Naive thymus-derived CD8-positive, alpha-beta T cell (primary cell): ENCODE measurements at regions not wholly inside any gene's neighbourhood (a gene's known extent, or its start where the extent isn't known, plus 50 kb on each side); places are given as distances from the start of the nearest gene placed in this dataset.

ENCODE experiments used
- ATAC-seq, 2 donors: fragments of 150-1000 bp; cut with Tn5 transposase in 1 of 2; sonication (Bioruptor Pico), chemical (Tn5 transposase) in 1 of 2; 1 replicate in 1 of 2; 2 replicates in 1 of 2; pipeline ENCODE4 v1.10.0; 2021; ENCODE audit warnings: mild to moderate bottlenecking in 2 of 2, moderate library complexity in 2 of 2
- POLR2A ChIA-PET: fragments of 350-600 bp; sonication (Branson Sonifier 250); formaldehyde crosslinking; loops from one replicate; lab custom pipeline; 2021; ENCODE audit warnings: antibody characterized with exemption; lab: Charles Lee
- DNase-seq, 10 donors: peaks; one replicate each; pipeline versions ENCODE4 v3.0.0 to v3.0.0-alpha.2; 2020 to 2022
- H3K27ac Mint-ChIP-seq, 10 donors: one replicate each; pipeline ENCODE4 v1.8.0; 2020 to 2022; ENCODE audit warnings: mild to moderate bottlenecking in 10 of 10, mixed read lengths in 10 of 10, moderate library complexity in 4 of 10, inconsistent platforms in 1 of 10
- H3K27me3 Mint-ChIP-seq, 5 donors: one replicate each; pipeline ENCODE4 v1.8.0; 2021 to 2022; ENCODE audit warnings: mixed read lengths in 5 of 5
- H3K36me3 Mint-ChIP-seq, 3 donors: one replicate each; pipeline ENCODE4 v1.8.0; 2020 to 2022; ENCODE audit warnings: mixed read lengths in 3 of 3, mild to moderate bottlenecking in 2 of 3, inconsistent platforms in 1 of 3
- H3K4me1 Mint-ChIP-seq, 4 donors: one replicate each; pipeline ENCODE4 v1.8.0; 2021 to 2022; ENCODE audit warnings: mixed read lengths in 4 of 4
- H3K4me3 Mint-ChIP-seq, 10 donors: one replicate each; pipeline ENCODE4 v1.8.0; 2020 to 2022; ENCODE audit warnings: mild to moderate bottlenecking in 10 of 10, mixed read lengths in 10 of 10, moderate library complexity in 6 of 10, inconsistent platforms in 1 of 10
- H3K9me3 Mint-ChIP-seq, 9 donors: one replicate each; pipeline ENCODE4 v1.8.0; 2020 to 2022; ENCODE audit warnings: mixed read lengths in 9 of 9, mild to moderate bottlenecking in 3 of 9, inconsistent platforms in 1 of 9, moderate library complexity in 1 of 9

DNA sequence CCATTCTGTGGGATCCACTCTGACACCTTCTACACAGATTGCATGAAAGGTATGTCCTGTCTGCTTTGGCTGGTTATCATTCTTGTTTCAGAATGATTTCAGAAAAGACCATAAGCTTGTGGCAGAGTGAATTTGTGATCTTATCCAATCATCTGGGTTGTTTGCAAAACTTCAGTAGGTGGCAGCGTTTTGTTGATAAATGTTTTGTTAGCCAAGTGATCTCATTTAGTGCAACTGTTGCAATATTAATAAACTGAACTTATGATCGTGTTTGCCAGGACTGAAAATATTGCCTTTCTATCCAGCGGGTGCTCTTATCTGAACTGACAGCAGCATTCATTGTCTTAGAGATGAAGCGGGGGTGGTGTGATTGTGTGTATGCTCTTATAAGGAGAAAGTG, 613.2 kb upstream of the NOX3 start:
- DNase-seq = no peak
- POLR2A ChIA-PET = no interaction called here
- no peaks in the 10 kb centered on the region for H3K4me1 Mint-ChIP-seq

DNA sequence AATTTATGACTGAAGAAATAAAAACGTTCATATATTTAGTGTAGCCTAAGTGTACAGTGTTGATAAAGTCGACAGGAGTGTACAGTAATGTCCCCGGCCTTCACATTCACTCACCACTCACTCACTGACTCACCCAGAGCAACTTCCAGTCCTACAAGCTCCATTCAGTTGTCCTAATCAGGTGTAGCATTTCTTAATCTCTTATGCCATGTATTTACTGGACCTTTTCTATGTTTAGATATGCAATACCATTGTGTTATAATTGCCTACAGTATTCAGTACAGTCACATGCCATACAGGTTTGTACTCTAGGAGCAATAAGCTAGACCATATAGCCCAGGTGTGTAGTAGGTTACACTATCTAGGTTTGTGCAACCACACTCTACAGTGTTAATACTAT, 610.2 kb upstream of the NOX3 start:
- no peaks in the 10 kb centered on the region for H3K27me3 Mint-ChIP-seq
- H3K27ac Mint-ChIP-seq = no peak overlapping the region
- POLR2A ChIA-PET = no interaction called here
- H3K4me1 Mint-ChIP-seq = no peaks in the 10 kb centered on the region
- DNase-seq (no peak), ATAC-seq (no peak)
- no peaks in the 10 kb centered on the region for H3K9me3 Mint-ChIP-seq
- H3K4me3 Mint-ChIP-seq = no peak overlapping the region
- H3K36me3 Mint-ChIP-seq = no peaks in the 10 kb centered on the region

More for the DNA sequence above, 613.2 kb upstream of the NOX3 start:
- no peak for ATAC-seq
- H3K36me3 Mint-ChIP-seq = no peaks in the 10 kb centered on the region
- H3K27ac Mint-ChIP-seq = peak overlapping the region in 2 of 10 donors; percentile 6 to 26
- H3K27me3 Mint-ChIP-seq = no peaks in the 10 kb centered on the region
- H3K4me3 Mint-ChIP-seq = peak overlapping the region in 1 of 10 donors; percentile 6
- no peaks in the 10 kb centered on the region for H3K9me3 Mint-ChIP-seq

DNA sequence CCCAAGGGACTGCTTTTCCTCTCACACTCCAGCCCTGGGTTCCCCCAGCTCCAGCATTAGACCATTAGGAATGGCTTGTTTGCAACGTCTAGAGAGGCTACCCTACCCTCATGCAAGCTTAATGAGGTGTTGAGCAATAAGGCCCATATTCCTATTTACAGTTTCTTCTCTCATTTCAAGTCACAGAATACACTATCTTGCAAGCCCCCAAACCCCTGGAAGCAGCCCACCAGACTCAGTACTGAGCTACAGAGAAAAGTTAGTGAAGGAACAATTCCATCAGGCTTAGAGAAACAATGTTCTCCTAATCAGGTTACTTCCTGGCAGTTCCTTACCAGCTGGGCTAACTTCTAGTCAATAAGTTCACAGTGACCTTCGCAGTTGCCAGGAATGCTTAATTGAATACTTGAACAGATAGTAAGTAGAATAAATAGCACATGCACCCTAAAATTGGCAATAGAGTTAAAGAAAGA, 606.5 kb upstream of the NOX3 start:
- POLR2A ChIA-PET = no interaction called here
- H3K27me3 Mint-ChIP-seq = peaks cover 0 to 10% (median 0%) of the 10 kb centered on the region in 5 donors
- DNase-seq (no peak), ATAC-seq (no peak)
- no peak overlapping the region for H3K4me3 Mint-ChIP-seq
- H3K36me3 Mint-ChIP-seq = peaks cover 0 to under 1% (median 0%) of the 10 kb centered on the region in 3 donors
- H3K4me1 Mint-ChIP-seq = peaks cover 2 to 14% (median 11%) of the 10 kb centered on the region in 4 donors
- H3K27ac Mint-ChIP-seq = peak overlapping the region in 2 of 10 donors; percentile 10 to 42
- peaks cover 0 to 16% (median 2%) of the 10 kb centered on the region in 9 donors for H3K9me3 Mint-ChIP-seq

DNA sequence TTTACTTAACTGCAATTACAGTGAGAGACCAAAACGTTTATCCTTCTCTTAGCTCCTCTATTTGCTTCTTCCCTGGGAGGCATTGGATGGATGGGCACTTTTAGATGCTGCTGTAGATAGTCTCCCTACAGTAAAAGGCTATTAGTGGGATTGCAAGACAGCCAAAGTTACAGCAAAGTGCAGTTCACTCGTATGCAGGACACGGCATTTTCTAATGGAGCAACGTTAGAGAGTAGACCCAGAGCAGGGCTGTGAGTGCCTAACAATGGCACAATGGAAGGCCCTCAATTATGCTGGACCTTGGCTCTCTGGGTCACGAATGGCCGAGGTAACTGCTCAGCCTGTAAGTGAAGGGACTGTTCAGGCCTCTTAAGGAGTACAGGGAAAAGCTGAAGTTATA, 605.8 kb upstream of the NOX3 start:
- no peak for DNase-seq

DNA sequence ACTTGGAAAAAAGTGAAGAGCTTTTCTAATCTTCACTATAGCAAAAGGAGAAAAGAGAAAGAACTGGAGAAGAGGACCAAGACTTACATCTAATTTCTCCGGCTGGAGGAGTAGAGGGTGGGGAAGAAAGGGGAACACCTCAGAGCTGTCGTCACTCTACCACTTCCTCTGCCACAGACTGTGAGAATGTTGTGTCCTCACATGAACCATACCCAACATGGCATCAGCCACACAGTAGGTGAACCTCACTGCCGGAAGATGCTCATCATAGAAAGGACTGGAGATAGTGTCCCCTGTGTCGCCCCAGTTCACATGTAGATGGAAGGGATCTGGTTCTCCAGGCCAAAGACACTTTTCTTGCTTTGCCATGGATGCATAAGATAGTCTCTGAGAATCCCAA, 604.4 kb upstream of the NOX3 start:
- Mint-ChIP-seq H3K27ac (peak overlapping the region in 7 of 10 donors; percentile 16 to 85 (median 73)), H3K4me1 (peaks cover 2 to 14% (median 11%) of the 10 kb centered on the region in 4 donors), H3K4me3 (peak overlapping the region in 5 of 10 donors; percentile 8 to 42 (median 38)), H3K36me3 (peaks cover 0 to 8% (median 0%) of the 10 kb centered on the region in 3 donors), H3K9me3 (peaks cover 0 to 37% (median 7%) of the 10 kb centered on the region in 9 donors), H3K27me3 (peaks cover 0 to 10% (median 0%) of the 10 kb centered on the region in 5 donors)
- DNase-seq (peak in 7 of 10 donors; percentile 15 to 64 (median 35)), ATAC-seq (peak; percentile 85 to 94)
- POLR2A ChIA-PET = no interaction called here

More for the DNA sequence above, 605.8 kb upstream of the NOX3 start:
- Mint-ChIP-seq H3K36me3 (peaks cover 0 to 7% (median 0%) of the 10 kb centered on the region in 3 donors), H3K27ac (peak overlapping the region in 2 of 10 donors; percentile 28 to 52), H3K4me3 (no peak overlapping the region), H3K27me3 (peaks cover 0 to 10% (median 0%) of the 10 kb centered on the region in 5 donors), H3K4me1 (peaks cover 2 to 14% (median 11%) of the 10 kb centered on the region in 4 donors), H3K9me3 (peaks cover 0 to 22% (median 6%) of the 10 kb centered on the region in 9 donors)
- POLR2A ChIA-PET = no interaction called here
- no peak for ATAC-seq

DNA sequence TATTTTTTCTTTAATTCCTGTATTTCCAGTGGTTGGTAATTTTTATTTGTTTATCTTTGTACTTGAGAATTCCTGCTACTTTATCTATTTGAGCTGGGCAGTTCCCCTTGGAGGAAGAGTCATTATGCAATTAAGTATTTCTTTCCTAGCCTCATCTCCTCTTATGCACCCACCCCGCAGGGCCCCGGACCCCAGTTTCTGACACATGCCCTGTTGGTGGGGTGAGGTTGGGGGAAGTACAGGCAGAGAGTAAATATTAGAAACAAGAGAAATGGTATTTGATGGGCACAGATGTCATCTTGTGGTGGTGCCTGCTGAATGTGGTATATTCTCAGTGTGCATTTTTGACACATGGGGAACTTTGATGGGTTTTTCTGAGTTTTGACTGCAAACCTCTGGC, 602.7 kb upstream of the NOX3 start:
- ATAC-seq = no peak
- no peak overlapping the region for H3K4me3 Mint-ChIP-seq
- H3K36me3 Mint-ChIP-seq = peaks cover 0 to 8% (median 0%) of the 10 kb centered on the region in 3 donors
- H3K27me3 Mint-ChIP-seq = peaks cover 0 to 10% (median 0%) of the 10 kb centered on the region in 5 donors
- POLR2A ChIA-PET = no interaction called here
- H3K4me1 Mint-ChIP-seq = peaks cover 2 to 14% (median 11%) of the 10 kb centered on the region in 4 donors
- peaks cover 0 to 39% (median 8%) of the 10 kb centered on the region in 9 donors for H3K9me3 Mint-ChIP-seq
- no peak for DNase-seq
- peak overlapping the region in 3 of 10 donors; percentile 1 to 84 (median 15) for H3K27ac Mint-ChIP-seq

DNA sequence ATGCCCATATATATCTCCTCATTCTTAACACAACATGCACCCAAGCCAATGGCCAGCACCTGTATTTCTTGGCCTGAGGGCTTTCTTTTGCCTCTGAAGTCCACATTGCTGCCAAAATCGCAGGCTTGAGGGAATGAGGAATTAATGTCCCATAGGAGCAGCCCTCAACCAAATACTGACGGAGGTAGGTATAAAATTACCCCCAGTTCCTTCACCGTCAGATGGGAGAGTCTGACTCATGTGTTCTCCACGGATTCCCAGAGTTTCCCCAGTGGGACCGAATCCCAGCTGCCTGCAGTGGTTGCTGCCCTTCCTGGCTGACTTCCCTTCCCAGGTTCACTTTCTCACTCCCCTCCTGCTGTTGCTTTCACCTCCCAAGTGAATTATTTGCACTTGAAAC, 602.2 kb upstream of the NOX3 start:
- Mint-ChIP-seq H3K27me3 (peaks cover 0 to 10% (median 0%) of the 10 kb centered on the region in 5 donors), H3K4me3 (no peak overlapping the region), H3K9me3 (peaks cover 0 to 39% (median 8%) of the 10 kb centered on the region in 9 donors), H3K27ac (peak overlapping the region in 2 of 10 donors; percentile 1 to 15), H3K4me1 (peaks cover 2 to 14% (median 11%) of the 10 kb centered on the region in 4 donors), H3K36me3 (peaks cover 0 to 8% (median 0%) of the 10 kb centered on the region in 3 donors)
- POLR2A ChIA-PET = no interaction called here
- ATAC-seq = no peak
- no peak for DNase-seq

DNA sequence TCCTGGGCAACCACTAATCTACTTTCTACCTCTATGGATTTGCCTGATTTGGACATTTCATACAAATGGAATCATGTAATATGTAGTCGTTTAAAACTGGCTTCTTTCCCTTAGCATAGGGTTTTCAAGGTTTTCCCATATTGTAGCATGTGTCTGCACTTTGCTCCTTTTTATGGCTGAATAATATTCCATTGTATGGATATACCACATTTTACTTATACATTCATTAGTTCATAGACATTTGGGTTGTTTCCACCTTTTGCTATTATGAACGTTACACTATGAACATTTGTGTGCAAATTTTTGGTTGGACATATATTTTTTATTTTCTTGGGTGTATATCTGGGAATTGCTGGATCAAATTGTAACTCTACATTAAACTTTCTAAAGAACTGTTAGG, 600.4 kb upstream of the NOX3 start:
- DNase-seq (no peak), ATAC-seq (no peak)
- Mint-ChIP-seq H3K4me3 (no peak overlapping the region), H3K27ac (no peak overlapping the region), H3K4me1 (peaks cover 2 to 14% (median 11%) of the 10 kb centered on the region in 4 donors), H3K27me3 (peaks cover 0 to 10% (median 0%) of the 10 kb centered on the region in 5 donors), H3K36me3 (peaks cover 0 to 8% (median 0%) of the 10 kb centered on the region in 3 donors), H3K9me3 (peaks cover 0 to 39% (median 8%) of the 10 kb centered on the region in 9 donors)
- POLR2A ChIA-PET = no interaction called here

DNA sequence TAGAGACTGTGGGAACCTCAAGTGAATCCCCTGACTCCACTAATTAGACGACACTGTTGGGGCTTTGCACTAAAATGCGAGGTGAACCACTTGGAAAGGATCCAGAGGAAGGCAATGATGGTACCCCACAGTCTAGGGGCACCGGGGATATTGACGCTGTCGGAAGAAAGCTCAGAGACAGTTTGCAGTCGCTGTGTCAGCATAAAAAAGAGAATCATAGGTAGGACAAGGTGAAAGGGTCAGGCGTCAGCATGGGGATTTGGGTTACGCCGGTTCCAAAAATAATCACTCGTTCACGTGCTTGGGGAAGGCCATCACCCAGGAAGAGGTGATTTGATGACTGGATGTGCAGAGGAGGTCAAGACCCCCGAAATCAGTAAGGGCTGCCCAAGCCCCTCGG, 598.0 kb upstream of the NOX3 start:
- Mint-ChIP-seq H3K36me3 (peaks cover 0 to 15% (median 0%) of the 10 kb centered on the region in 3 donors), H3K9me3 (peaks cover 0 to 38% (median 8%) of the 10 kb centered on the region in 9 donors), H3K27ac (no peak overlapping the region), H3K27me3 (peaks cover 0 to 8% (median 0%) of the 10 kb centered on the region in 5 donors), H3K4me3 (no peak overlapping the region), H3K4me1 (no peaks in the 10 kb centered on the region)
- no peak for ATAC-seq
- POLR2A ChIA-PET = no interaction called here
- no peak for DNase-seq

DNA sequence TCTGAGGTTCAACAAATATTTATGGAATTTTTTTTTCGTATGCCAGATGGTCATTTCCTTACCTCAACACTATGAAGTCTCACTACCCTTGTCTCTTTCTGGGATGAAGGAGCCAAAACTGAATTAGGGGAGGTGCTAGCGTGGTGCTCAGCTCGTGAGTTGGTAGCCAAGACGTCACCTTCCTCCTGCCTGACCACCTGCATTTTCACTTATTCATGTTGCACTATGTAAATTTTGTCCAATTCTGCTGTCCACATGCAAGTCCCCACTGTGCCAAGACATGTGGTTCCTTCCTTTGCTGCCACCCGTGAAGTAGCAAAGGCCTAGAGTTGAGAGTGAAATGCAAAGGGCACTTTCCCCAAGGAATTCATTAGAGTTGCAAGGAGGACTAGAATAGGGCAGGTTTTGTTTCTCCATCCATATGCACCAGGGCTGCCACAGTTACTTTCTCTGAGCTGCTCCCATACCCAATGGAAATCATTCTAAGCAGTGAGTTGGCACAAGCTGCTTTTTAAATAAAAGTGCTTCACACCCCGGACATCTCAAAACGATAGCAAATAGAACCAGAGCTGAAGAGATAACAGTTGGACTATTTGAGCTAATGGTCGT, 591.3 kb upstream of the NOX3 start:
- Mint-ChIP-seq H3K27ac (no peak overlapping the region), H3K4me3 (no peak overlapping the region), H3K4me1 (peaks cover 0 to 2% (median 0%) of the 10 kb centered on the region in 4 donors), H3K9me3 (peaks cover 0 to 23% (median 9%) of the 10 kb centered on the region in 9 donors), H3K27me3 (peaks cover 0 to 4% (median 0%) of the 10 kb centered on the region in 5 donors), H3K36me3 (peaks cover 0 to 7% (median 0%) of the 10 kb centered on the region in 3 donors)
- POLR2A ChIA-PET = no interaction called here
- DNase-seq (no peak), ATAC-seq (no peak)

DNA sequence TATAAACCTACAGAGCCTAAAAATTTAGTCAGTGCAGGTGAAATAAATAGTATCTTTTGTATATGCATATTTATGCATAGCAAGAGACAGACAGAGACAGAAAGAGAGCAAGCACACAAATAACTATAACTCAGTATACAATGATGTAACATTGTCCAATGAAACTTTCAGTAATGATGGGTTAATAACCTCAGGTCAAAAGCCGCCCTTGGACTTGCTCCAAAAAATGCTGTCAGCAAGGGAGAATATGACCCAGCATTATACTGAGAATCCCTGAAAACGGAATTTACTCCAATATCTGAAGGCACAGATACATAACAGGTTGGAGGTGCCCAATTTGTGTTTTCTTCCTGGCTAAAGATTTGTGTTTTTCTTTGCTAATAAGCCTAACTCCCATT, 590.6 kb upstream of the NOX3 start:
- ATAC-seq = no peak
- Mint-ChIP-seq H3K9me3 (peaks cover 0 to 22% (median 9%) of the 10 kb centered on the region in 9 donors), H3K27ac (no peak overlapping the region), H3K36me3 (peaks cover 0 to 7% (median 0%) of the 10 kb centered on the region in 3 donors), H3K4me3 (no peak overlapping the region), H3K27me3 (peaks cover 0 to 4% (median 0%) of the 10 kb centered on the region in 5 donors), H3K4me1 (peaks cover 0 to 2% (median 0%) of the 10 kb centered on the region in 4 donors)
- POLR2A ChIA-PET = no interaction called here
- no peak for DNase-seq

DNA sequence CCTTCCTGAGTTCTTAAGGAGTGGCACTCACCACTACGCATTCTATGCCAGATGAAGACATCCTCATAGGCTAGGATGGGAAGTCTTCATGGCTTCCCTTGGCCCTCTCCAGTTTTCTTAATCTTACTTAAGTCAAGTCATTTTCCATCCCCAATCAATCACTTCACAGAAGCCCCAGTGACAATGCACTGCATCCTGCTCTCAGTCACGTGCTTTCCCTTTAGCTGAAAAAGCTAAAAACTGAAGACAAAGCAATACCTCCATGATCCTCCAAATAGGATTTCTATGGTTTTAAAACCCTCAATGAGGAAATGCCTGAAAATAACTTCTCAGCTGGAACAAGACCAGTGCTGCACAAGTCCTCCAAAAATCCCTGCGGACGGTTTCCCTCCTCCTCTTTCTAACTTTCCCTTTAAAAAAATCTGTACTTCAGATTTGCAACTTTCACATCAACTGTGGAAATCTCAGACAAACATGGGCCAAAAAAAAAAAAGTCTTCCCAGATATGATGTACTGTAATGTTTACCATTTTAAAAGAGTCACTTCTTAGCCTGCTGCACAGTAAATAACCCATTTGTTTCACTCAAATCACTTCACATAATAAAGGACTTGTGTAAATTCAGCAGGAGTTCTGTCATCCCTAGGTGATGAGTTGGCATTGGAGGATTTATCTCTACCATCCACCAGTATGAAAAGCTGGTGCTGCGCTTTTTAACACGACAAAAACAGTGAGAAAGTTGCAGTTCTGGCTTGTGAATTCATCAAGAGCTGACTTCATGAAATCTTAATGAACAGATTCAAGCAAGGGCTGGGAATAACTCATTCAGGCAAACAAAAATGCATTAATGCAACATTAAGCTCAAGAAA, 590.0 kb upstream of the NOX3 start:
- Mint-ChIP-seq H3K9me3 (peaks cover 0 to 22% (median 9%) of the 10 kb centered on the region in 9 donors), H3K36me3 (peaks cover 0 to 7% (median 0%) of the 10 kb centered on the region in 3 donors), H3K4me3 (no peak overlapping the region), H3K27ac (no peak overlapping the region), H3K27me3 (peaks cover 0 to 4% (median 0%) of the 10 kb centered on the region in 5 donors), H3K4me1 (peaks cover 0 to 2% (median 0%) of the 10 kb centered on the region in 4 donors)
- DNase-seq = no peak
- POLR2A ChIA-PET = no interaction called here
- no peak for ATAC-seq
